Limb (tissue), 2 donors: ENCODE measurements at regions not wholly inside any gene's neighbourhood (a gene's known extent, or its start where the extent isn't known, plus 50 kb on each side); places are given as distances from the start of the nearest gene placed in this dataset.
"Not testable (repeated sequence)": the region's sequence is repeated elsewhere in the genome, so short reads cannot be mapped to it uniquely, and the experiment has no call there.

Source experiments
- DNase-seq, 2 donors: peaks; one replicate each; pipeline ENCODE4 v3.0.0-alpha.2; 2016; ENCODE audit errors: extremely low spot score in 2 of 2

DNA sequence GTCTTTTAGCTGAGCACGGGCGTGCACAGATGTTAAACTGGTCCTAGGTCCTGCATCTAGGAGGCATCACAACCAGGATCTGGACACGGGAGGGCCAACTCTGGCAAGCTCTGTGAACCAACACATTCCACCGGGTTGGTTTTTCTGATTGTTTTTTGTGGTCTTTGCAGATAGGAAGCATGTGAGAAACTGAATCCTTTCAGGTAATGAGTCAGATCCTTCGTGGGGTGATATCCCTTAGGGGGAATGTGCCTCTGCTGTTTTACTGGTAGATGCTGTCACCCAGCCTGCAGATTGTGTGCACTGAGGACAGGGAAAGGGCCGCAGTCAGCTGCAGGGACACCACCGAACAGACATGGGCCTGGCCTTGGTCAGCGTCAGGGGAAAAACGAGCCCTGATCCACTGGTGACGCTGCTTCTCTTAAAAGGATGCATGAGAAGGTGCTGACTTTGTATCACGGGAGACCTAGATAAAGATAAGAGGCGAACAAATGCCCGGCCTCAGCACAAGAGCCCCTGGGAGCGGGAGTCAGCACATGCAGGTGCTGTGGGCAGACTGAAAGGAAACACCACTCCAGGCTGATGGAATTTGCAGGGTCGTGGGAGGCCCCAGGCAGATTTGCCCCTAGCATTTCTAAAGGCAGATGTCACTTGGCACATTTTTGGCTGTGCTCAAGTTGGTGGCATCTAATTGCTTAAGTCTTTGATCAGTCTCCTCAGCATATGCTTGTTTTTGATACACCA is 51.1 kb downstream of the DOP1B start:
- DNase-seq, result no peak

DNA sequence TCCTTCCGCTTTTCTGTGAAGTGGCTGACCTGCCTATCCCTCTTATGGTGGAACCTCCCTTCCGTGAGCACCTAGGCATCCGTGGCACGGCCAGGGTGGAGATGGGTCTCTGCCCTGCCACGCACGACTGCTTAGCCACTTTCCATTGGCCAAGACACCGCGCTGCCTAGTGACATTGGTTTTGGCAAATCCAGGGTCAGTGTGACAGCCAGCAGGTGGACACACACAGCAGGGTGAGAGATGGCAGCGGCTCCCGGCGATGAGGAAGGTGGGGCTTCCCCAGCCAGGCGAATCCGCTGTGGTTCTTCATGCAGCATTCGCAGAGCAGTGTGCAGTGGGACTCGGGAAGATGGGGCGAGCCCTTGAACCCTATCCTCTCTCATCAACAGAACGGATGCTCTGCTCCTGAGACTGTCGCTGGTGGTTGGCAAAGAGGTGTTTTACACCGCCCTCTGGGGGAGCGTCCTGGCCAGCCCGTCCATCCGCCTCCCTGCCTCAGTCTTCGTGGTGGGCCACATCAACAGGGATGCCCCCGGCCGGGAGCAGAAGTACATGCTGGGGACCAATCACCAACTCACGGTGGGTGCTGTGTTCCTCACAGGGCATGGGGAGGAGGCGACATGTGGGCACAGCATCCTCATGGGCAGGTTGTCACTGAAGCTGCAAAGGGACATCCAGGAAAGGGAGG is 51.8 kb downstream of the DOP1B start:
- DNase-seq, result no peak

DNA sequence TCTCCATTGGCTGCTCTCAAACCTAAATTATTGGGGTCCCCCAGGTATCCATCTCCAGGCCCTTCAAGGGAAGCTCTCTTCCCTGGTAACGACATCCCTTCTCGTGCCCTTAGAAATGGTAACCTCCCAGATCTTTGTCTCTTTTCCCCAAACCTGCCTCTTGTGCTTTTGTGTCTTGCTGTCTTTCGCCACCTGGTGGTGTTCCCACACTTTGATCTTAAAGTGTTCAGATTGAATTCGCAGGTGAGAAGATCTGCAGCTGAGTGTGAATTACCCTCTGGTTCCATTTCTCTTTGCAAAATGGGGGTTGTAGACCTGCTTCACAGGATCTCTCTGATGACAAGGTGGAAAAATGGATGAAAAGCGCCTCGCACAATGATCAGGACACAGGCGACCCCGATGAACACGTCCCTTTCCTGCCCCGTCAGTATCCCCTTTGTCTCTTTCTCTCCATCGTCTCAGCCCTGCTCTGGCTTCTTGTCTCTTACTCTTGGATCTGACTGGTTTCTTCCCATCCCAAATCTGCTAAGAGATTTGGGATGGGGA is 53.1 kb downstream of the DOP1B start:
- no peak for DNase-seq

DNA sequence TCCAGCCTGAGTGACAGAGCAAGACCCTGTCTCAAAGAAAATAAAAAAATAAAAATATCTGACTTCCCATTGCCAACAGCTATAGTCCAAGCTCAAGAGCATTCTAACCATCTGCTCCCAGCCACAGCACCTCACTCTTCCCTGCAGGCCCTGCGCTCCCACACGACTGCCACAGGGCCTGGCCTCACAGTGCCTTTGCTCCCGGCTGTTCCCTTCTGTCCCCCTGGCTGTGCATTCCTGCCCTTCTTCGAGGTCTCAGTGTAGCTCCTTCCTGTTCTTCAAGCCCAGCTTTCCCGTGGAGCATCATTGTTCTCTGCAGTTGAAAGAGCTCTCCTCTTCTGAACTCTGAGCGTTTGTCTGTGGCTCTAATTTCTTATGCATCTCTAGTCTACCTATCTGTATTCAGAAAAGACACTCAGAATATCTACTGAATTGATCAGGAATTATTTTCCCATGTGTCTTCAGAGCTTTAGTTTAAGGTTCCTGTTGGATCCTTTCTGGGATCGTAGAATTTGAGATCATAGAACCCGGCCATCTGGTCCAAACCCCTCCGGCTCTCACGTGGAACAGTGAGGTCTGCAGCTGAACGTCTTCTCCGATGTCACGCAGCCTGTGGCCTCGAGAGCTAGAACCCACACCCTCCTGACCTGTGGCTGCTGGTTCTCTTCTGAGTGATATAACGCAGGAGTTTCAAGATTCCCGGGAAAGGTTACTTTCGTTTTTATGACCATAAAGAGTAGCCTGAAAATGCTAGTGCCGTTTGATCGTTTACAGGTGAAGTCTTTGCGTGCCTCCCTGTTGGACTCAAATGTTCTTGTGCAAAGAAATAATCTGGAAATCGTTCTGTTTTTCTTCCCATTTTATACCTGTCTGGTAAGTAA is 54.4 kb downstream of the DOP1B start:
- no peak for DNase-seq

DNA sequence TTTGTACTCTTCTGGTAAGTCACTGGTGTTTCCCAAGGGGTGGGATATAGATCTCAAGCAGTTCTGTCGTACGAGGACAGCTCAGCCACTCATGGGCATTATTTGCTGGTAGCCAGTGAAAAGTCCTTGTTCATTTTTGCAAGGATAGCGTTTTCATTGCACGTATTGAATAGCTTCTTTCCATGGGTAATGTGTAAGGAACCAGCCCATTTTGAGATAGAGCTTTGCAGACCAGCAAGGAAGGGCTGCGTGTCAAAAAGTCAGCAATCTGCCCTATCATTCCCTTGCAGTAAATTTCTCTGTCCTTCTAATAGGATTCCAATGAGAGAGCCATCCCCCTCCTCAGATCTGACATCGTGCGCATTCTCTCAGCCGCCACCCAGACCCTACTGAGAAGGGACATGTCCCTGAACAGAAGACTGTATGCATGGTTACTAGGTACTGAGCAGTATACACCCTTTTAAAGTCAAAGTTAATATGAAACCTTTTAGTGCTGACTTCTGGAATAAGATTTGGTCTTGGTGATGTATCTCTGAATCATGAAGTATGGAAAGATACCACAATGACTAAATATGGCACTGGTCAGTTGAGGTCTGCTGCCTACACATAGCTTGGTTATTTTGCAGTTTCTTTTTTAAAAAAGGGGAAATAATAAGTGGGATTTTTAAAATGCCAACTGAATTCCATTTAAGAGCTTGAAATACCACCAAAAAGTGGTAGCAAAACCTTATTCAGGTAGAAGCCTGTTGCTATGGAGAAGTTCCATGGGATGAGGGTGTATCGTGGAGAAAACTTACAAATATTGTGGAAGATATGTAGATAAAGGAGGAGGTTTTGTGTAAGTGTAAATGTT is 55.3 kb downstream of the DOP1B start:
- DNase-seq, result no peak

DNA sequence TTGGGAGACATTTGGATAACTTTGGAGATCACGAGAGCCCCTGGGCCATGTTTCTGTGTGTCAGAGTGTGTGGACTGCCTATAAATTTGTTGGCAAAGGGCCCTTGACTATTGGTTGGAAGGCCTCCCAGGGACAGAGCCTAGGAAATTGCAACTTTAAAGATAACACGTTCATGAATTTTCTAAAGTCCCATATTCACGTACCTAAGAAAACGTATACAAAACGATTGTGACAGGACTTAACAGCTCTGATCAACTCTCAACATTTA is 55.8 kb downstream of the DOP1B start:
- DNase-seq, result no peak

DNA sequence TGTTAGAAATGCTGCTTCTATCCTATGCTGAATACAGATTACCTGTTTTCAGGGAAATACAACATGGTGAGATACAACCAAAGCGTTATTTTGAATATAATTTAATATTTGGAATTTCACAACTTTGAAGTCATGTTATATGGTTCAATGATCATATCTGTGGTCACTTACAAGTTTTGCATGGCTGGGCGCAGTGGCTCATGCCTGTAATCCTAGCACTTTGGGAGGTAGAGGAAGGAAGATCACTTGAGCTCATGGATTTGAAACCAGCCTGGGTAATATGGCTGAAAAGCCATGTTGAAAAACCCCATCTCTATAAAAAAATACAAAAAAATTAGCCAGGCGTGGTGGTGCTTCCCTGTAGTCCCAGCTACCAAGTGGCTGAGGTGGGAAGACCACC is 57.9 kb downstream of the DOP1B start:
- DNase-seq, result no peak

DNA sequence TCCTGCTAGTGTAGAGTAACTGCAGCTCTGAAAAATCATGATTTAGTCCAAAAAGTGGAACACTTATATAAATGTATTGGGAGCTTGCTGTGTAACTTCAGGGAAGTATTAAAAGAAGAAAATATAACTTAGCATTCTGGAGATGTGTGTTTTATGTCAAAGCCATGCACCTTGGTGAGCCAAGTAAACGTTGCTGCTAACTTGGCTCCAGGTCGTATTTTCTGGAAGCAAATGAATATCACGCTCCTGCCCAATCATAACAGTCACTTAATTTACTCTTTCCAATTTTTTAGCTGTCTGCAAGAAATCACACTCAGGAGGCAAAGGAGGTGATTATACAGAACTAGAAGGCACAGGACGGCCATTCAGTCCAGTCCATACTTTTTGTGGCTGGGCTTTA is 61.1 kb downstream of the DOP1B start:
- no peak for DNase-seq

DNA sequence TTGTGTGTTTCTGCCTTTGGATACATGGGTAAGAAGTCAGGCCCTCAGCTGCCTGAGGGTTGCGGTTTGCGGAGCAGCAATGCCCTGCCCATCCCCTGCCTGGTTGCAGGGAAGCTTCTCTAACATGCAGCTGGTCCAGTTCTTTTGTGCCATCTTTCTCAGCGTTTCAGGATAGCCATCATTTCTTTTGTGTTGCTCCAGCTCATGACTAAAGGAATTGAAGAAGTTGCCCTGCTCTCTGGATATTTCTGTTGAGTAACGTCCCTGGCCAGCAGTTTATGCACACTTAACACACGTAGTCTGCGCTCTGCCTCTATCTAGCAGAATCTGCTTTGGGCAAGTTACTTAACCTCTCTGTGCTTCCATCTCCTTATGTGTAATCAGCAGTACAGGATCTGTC is 62.1 kb downstream of the DOP1B start:
- DNase-seq, result no peak

DNA sequence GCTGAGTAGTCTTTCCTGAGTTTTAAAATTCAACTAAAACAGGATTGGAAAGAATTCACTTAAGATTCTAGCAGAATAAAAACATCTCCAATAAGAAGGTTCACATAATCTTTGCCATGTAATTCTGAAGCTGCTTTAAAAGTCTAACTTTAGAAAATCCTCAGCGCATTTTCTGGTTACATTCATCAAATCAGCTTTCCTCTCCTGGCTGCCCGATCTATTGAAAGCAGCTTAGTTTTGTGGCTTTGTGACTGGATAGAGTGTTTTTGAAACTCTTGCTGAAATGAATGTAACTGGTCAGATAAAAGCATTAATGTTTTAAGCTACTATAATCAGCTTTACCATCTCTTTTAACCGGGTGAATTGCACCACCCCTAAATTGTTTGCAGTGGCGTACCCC is 66.8 kb downstream of the DOP1B start:
- no peak for DNase-seq

DNA sequence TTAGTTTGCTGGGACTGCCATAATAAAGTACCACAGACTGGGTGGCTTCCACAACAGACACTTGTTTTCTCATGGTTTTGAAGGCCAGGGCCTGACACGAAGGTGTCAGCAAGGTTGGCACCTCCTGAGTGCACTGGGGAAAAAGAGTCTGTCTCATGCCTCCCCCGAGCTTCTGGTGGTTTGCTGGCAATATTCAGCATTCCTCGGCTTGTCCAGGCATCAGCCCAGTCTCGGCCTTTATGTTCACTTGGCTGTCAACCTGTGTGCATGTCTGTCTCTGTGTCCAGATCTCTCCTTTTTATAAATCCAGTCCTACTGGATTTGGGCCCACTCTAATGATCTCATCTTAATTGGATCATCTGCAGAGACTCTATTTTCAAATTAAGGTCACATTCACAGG is 72.6 kb downstream of the DOP1B start:
- no peak for DNase-seq

DNA sequence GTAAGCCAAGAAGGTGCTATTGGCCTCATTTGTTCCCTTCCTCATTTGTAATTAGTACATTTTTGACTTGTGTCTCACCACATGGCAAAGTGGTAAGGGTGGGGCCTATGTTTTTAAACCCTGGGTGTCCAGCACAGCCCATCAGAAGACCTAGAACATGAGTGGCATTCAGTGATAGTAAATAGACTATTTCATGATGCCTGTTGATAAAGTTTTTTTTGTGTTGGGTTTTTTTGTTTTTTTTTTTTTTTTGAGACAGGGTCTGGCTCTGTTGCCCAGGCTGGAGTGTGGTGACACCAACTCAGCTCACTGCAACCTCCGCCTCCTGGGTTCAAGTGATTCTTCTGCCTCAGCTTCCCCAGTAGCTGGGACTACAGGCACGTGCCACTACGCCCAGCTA is 74.8 kb downstream of the DOP1B start:
- DNase-seq, result not testable (repeated sequence)

DNA sequence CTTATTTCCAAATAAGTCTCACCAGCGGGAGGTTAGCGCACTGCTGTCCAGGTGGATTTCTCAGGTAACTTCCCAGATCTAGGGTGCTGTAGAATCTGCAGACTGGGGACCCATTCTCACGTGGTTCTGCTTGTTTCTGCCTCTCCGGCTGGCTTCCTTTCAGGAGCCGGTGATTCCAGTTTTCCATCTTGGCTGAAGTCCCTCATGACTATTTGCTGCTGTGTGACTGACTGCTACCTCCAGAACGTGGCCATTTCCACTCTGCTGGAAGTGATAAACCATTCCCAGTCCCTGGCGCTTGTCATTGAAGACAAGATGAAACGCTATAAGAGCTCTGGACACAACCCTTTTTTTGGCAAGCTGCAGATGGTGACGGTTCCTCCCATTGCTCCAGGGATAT is 76.0 kb downstream of the DOP1B start:
- DNase-seq, result no peak

DNA sequence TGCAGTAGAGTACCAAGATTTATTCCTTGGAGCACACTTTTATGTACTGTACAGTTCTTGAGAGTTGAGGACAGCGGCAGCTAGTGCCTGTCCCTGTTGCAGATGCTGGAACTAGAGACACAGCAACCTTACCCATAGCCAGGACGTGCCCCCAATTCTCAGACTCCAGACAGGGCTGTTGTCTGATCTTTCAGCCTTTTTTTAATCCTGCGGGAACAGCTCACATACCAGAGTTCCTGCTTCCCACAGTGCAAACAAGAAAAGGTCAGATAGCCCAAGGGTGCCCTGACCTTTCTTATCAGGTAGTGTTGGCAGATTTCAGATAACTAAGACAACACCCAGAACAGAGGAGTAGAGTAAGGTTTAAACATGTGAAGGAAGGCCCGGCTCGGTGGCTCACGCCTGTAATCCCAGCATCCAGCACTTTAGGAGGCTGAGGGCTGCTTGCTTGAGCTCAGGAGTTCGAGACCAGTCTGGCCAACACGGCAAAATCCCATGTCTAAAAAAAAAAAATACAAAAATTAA is 78.5 kb downstream of the DOP1B start:
- DNase-seq, result no peak

DNA sequence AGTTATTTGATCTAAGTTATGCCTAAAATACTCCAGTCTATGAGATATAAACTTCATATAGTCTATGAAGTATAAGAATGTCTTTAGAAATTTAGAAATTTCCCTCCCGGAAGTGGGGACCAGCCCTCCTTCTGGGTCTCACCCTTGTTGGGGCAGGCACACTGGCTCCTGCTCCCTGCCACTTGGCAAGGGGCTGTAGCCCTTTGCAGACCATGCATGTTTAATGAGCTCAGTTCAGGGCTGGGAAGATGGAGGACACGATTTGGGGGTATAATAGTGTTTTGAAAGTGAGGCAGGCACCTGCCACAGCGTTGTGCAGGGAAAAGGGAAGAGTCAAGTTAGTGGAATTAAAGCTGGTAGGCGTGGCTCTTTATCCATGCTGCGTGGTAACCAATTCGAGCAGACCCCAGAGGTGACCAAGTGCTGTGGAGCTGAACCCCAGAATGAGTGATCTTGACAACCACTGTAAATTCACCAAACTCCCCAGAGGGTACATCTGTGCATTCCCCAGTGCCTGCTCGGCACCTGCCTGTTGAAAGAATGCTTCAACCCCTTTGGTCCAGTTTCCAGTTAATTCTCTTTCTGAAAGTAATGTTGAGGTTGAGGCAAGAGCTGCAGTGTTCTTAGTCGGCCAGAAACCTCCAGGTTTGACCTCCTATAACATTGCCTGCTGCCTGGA is 79.6 kb downstream of the DOP1B start:
- DNase-seq, result no peak

DNA sequence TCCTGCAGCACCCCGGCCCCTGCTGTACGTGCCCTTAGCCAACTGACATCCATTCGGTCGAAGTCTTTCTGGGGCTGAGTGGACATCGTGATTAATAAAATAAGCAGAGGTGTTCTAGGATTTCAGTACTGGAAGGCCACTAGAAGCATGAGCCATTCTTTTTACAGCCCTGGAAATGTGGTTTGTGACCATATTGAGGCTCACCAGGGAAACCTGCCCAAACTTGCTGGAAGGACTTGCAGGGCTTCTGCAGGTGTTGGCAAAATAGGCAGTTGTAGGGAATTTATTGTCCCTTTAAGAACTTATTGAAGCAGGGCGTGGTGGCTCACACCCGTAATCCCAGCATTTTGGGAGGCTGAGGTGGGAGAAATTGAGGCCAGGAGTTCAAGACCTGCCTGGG is 80.8 kb downstream of the DOP1B start:
- no peak for DNase-seq

DNA sequence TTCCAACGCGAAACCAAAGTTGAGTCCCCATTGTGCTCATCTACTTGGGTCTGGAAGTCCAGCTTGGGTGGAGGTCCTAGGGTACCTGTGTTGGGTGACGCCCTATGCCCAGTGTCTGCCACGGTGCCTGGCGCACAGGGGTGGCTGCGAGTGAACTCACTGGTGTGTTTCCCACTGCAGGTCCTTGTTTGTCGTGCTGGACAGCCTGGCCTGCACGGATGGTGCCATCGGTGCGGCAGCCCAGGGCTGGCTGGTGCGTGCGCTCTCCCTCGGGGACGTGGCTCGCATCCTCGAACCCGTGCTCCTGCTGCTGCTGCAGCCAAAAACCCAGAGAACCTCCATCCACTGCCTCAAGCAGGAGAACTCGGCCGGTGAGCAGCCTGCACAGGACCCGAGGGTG is 80.4 kb upstream of the MORC3 start:
- no peak for DNase-seq

DNA sequence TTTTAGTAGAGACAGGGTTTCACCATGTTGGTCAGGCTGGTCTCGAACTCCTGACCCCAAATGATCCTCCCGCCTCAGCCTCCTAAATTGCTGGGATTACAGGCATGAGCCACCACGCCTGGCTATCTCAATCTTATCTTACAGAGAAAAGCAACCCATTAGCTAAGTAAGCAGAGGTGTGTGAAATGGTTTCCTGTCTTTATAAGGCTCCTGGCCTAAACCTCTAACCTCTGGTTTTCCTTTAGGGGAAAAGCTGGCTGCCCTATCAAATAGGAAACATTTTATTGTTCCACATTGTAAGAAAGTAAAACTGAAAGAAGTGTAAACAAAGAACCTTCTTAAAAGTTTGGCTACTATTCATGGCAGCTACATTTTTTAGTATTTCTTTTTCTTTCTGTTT is 78.3 kb upstream of the MORC3 start:
- DNase-seq, result no peak

DNA sequence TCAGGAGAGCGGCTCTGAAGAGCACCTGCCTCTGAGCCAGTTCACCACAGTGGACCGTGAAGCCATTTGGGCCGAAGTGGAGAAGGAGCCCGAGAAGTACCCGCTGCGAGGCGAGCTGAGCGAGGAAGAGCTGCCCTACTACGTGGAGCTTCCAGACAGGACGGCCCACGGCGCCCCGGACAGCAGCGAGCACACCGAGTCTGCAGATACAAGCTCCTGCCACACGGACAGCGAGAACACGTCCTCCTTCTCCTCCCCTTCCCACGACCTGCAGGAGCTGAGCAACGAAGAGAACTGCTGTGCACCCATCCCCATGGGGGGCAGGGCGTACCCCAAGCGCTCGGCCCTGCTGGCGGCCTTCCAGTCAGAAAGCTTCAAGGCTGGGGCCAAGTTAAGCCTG is 74.9 kb upstream of the MORC3 start:
- no peak for DNase-seq

DNA sequence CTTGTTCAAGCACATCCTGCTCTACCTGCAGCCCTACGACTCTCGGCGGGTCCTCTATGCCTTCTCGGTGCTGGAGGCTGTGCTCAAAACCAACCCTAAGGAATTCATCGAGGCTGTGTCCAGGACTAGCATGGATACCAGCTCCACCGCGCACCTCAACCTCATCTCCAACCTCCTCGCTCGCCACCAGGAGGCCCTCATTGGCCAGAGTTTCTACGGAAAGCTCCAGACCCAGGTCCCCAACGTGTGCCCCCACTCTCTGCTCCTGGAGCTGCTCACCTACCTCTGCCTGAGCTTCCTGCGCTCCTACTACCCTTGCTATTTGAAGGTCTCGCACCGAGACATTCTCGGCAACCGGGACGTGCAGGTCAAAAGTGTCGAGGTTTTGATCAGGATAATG is 74.3 kb upstream of the MORC3 start:
- no peak for DNase-seq
